ENCODE measurements at regions not wholly inside any gene's neighbourhood (a gene's known extent, or its start where the extent isn't known, plus 50 kb on each side); places are given as distances from the start of the nearest gene placed in this dataset.
"Not testable (repeated sequence)": the region's sequence is repeated elsewhere in the genome, so short reads cannot be mapped to it uniquely, and the experiment has no call there.

- no peak for DNase-seq
- intact Hi-C loops (cut with DNase I, micrococcal nuclease) = no loop called here
- POLR2A ChIA-PET = no interaction called here
- Mint-ChIP-seq H3K27ac (no peak overlapping the region), H3K9me3 (ENCODE audit: low read depth) (peaks cover 3% of the 10 kb centered on the region), H3K36me3 (ENCODE audit: low read depth) (no peaks in the 10 kb centered on the region), H3K4me1 (no peaks in the 10 kb centered on the region), H3K4me3 (no peak overlapping the region), H3K27me3 (no peaks in the 10 kb centered on the region)
- CTCF ChIA-PET = no interaction called here
- ATAC-seq = no peak
Observed at GRCh38 chr7:49580761-49581160, 192.7 kb upstream of the VWC2 start.

- ChIA-PET CTCF (no interaction called here), POLR2A (no interaction called here)
- Mint-ChIP-seq H3K27me3 (no peaks in the 10 kb centered on the region), H3K36me3 (ENCODE audit: low read depth) (no peaks in the 10 kb centered on the region), H3K9me3 (ENCODE audit: low read depth) (peaks cover 3% of the 10 kb centered on the region), H3K4me3 (no peak overlapping the region), H3K4me1 (no peaks in the 10 kb centered on the region), H3K27ac (no peak overlapping the region)
- no peak for ATAC-seq
- no peak for DNase-seq
- intact Hi-C loops (cut with DNase I, micrococcal nuclease) = no loop called here
Observed at GRCh38 chr7:49583440-49583839, 190.0 kb upstream of the VWC2 start.

GRCh38 chr7:49596701-49597491 is 176.5 kb upstream of the VWC2 start:
- no peaks in the 10 kb centered on the region for H3K36me3 Mint-ChIP-seq (ENCODE audit: low read depth)
- H3K4me3 Mint-ChIP-seq = no peak overlapping the region
- POLR2A ChIA-PET = no interaction called here
- intact Hi-C loops (cut with DNase I, micrococcal nuclease) = no loop called here
- no peaks in the 10 kb centered on the region for H3K4me1 Mint-ChIP-seq
- no peak overlapping the region for H3K27ac Mint-ChIP-seq
- DNase-seq (no peak), ATAC-seq (no peak)
- peaks cover 1% of the 10 kb centered on the region for H3K9me3 Mint-ChIP-seq (ENCODE audit: low read depth)
- H3K27me3 Mint-ChIP-seq = no peaks in the 10 kb centered on the region
- CTCF ChIA-PET = no interaction called here

- ATAC-seq = no peak
- POLR2A ChIA-PET = no interaction called here
- Mint-ChIP-seq H3K4me3 (no peak overlapping the region), H3K9me3 (ENCODE audit: low read depth) (peaks cover 1% of the 10 kb centered on the region), H3K27ac (no peak overlapping the region), H3K27me3 (no peaks in the 10 kb centered on the region), H3K4me1 (no peaks in the 10 kb centered on the region), H3K36me3 (ENCODE audit: low read depth) (no peaks in the 10 kb centered on the region)
- intact Hi-C loops (cut with DNase I, micrococcal nuclease) = no loop called here
- no peak for DNase-seq
- CTCF ChIA-PET = no interaction called here
Observed at GRCh38 chr7:49597805-49598204, 175.6 kb upstream of the VWC2 start.

GRCh38 chr7:49611951-49612350 is 161.5 kb upstream of the VWC2 start:
- Mint-ChIP-seq H3K27me3 (no peaks in the 10 kb centered on the region), H3K4me1 (no peaks in the 10 kb centered on the region), H3K27ac (no peak overlapping the region), H3K9me3 (ENCODE audit: low read depth) (peaks cover 7% of the 10 kb centered on the region), H3K4me3 (no peak overlapping the region), H3K36me3 (ENCODE audit: low read depth) (no peaks in the 10 kb centered on the region)
- CTCF ChIA-PET = no interaction called here
- ATAC-seq (no peak), DNase-seq (no peak)
- POLR2A ChIA-PET = no interaction called here
- intact Hi-C loops (cut with DNase I, micrococcal nuclease) = no loop called here

GRCh38 chr7:49613759-49614158 is 159.7 kb upstream of the VWC2 start:
- POLR2A ChIA-PET = no interaction called here
- Mint-ChIP-seq H3K27ac (no peak overlapping the region), H3K27me3 (no peaks in the 10 kb centered on the region), H3K4me3 (no peak overlapping the region), H3K4me1 (no peaks in the 10 kb centered on the region), H3K9me3 (ENCODE audit: low read depth) (peaks cover 7% of the 10 kb centered on the region), H3K36me3 (ENCODE audit: low read depth) (no peaks in the 10 kb centered on the region)
- ATAC-seq = no peak
- DNase-seq = no peak
- CTCF ChIA-PET = no interaction called here
- intact Hi-C loops (cut with DNase I, micrococcal nuclease) = no loop called here

GRCh38 chr7:49614974-49615373 is 158.5 kb upstream of the VWC2 start:
- H3K4me3 Mint-ChIP-seq; H3K27me3 Mint-ChIP-seq; intact Hi-C loops (cut with DNase I, micrococcal nuclease); POLR2A ChIA-PET; H3K36me3 Mint-ChIP-seq (ENCODE audit: low read depth); H3K4me1 Mint-ChIP-seq; H3K27ac Mint-ChIP-seq; ATAC-seq; DNase-seq; H3K9me3 Mint-ChIP-seq (ENCODE audit: low read depth): not testable (repeated sequence)
- CTCF ChIA-PET = interaction anchor here (0.6 kb wide), 1 partner anchor 937 kb away, joined by 3 read pairs; no protein-coding TSS in a partner anchor

- H3K36me3 Mint-ChIP-seq (ENCODE audit: low read depth) = no peaks in the 10 kb centered on the region
- ATAC-seq = no peak
- intact Hi-C loops (cut with DNase I, micrococcal nuclease) = no loop called here
- ChIA-PET POLR2A (no interaction called here), CTCF (no interaction called here)
- H3K4me1 Mint-ChIP-seq = no peaks in the 10 kb centered on the region
- DNase-seq = no peak
- H3K27me3 Mint-ChIP-seq = no peaks in the 10 kb centered on the region
- peaks cover 5% of the 10 kb centered on the region for H3K9me3 Mint-ChIP-seq (ENCODE audit: low read depth)
- H3K4me3 Mint-ChIP-seq = no peak overlapping the region
- H3K27ac Mint-ChIP-seq = no peak overlapping the region
Observed at GRCh38 chr7:49618028-49618427, 155.4 kb upstream of the VWC2 start.

GRCh38 chr7:49623943-49624342 is 149.5 kb upstream of the VWC2 start:
- no peak overlapping the region for H3K4me3 Mint-ChIP-seq
- H3K27ac Mint-ChIP-seq = no peak overlapping the region
- H3K4me1 Mint-ChIP-seq = no peaks in the 10 kb centered on the region
- peaks cover 2% of the 10 kb centered on the region for H3K9me3 Mint-ChIP-seq (ENCODE audit: low read depth)
- ChIA-PET POLR2A (no interaction called here), CTCF (no interaction called here)
- DNase-seq (no peak), ATAC-seq (no peak)
- no peaks in the 10 kb centered on the region for H3K27me3 Mint-ChIP-seq
- no peaks in the 10 kb centered on the region for H3K36me3 Mint-ChIP-seq (ENCODE audit: low read depth)
- intact Hi-C loops (cut with DNase I, micrococcal nuclease) = no loop called here

- no peak overlapping the region for H3K27ac Mint-ChIP-seq
- no peak for DNase-seq
- H3K36me3 Mint-ChIP-seq (ENCODE audit: low read depth) = no peaks in the 10 kb centered on the region
- POLR2A ChIA-PET = no interaction called here
- H3K4me3 Mint-ChIP-seq = no peak overlapping the region
- H3K4me1 Mint-ChIP-seq = no peaks in the 10 kb centered on the region
- no peak for ATAC-seq
- CTCF ChIA-PET = interaction anchor here (0.5 kb wide), 1 partner anchor 241 kb away, joined by 3 read pairs; no protein-coding TSS in a partner anchor
- intact Hi-C loops (cut with DNase I, micrococcal nuclease) = no loop called here
- peaks cover 2% of the 10 kb centered on the region for H3K9me3 Mint-ChIP-seq (ENCODE audit: low read depth)
- H3K27me3 Mint-ChIP-seq = no peaks in the 10 kb centered on the region
Observed at GRCh38 chr7:49624611-49625010, 148.8 kb upstream of the VWC2 start.

- DNase-seq = no peak
- intact Hi-C loops (cut with DNase I, micrococcal nuclease) = no loop called here
- no peak for ATAC-seq
- Mint-ChIP-seq H3K9me3 (ENCODE audit: low read depth) (no peaks in the 10 kb centered on the region), H3K27ac (no peak overlapping the region), H3K27me3 (no peaks in the 10 kb centered on the region), H3K4me3 (no peak overlapping the region), H3K36me3 (ENCODE audit: low read depth) (no peaks in the 10 kb centered on the region), H3K4me1 (no peaks in the 10 kb centered on the region)
- POLR2A ChIA-PET = no interaction called here
- CTCF ChIA-PET = no interaction called here
Observed at GRCh38 chr7:49630513-49630912, 142.9 kb upstream of the VWC2 start.

- H3K9me3 Mint-ChIP-seq (ENCODE audit: low read depth) = no peaks in the 10 kb centered on the region
- no peaks in the 10 kb centered on the region for H3K36me3 Mint-ChIP-seq (ENCODE audit: low read depth)
- POLR2A ChIA-PET = no interaction called here
Observed at GRCh38 chr7:49631071-49631815, 142.2 kb upstream of the VWC2 start.

More at GRCh38 chr7:49631071-49631815, 142.2 kb upstream of the VWC2 start:
- H3K4me3 Mint-ChIP-seq = no peak overlapping the region
- no peaks in the 10 kb centered on the region for H3K27me3 Mint-ChIP-seq
- no peak overlapping the region for H3K27ac Mint-ChIP-seq
- CTCF ChIA-PET = no interaction called here
- ATAC-seq (no peak), DNase-seq (no peak)
- no peaks in the 10 kb centered on the region for H3K4me1 Mint-ChIP-seq
- intact Hi-C loops (cut with DNase I, micrococcal nuclease) = no loop called here
